ENCODE measurements at regions not wholly inside any gene's neighbourhood (a gene's known extent, or its start where the extent isn't known, plus 50 kb on each side); places are given as distances from the start of the nearest gene placed in this dataset.

DNA sequence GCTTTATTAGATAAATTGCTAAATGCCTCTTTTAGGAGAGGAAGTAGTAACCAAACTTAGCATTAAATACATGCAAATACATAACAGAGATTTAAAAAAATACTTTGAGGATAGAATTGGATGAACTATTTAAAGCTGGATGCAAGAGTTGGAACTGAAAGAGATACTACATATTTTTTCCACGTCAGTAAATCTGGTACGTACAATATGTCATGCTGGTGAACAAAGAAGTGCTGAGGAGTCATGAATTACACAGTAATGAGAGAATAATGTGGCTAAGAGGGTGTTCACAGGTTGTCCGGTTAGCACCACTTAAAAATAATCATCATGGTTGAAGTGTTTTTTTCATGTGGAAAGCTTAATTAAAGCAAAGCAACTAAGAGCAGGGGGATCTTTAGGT, 184.1 kb upstream of the FRMPD4 start:
- no peak overlapping the region for H3K4me2 ChIP-seq (ENCODE audit: low read length)
- H3K9ac ChIP-seq (ENCODE audit: low read length), result no peak overlapping the region
- H2AFZ ChIP-seq (ENCODE audit: low read depth, low read length), result no peak overlapping the region
- H3K36me3 ChIP-seq (ENCODE audit: insufficient read depth, low read length), result no peaks in the 10 kb centered on the region
- H3F3A ChIP-seq (ENCODE audit: insufficient read depth, low read length, poor library complexity, severe bottlenecking), result no peaks in the 10 kb centered on the region
- H3K79me2 ChIP-seq (replicated peaks; ENCODE audit: insufficient read depth, low read length), result no peaks in the 10 kb centered on the region
- no peaks in the 10 kb centered on the region for H4K20me1 ChIP-seq (ENCODE audit: insufficient read depth)
- H3K9me3 ChIP-seq (ENCODE audit: low read length), result no peaks in the 10 kb centered on the region
- TF ChIP-seq MXI1 (conservative IDR thresholded peaks at IDR 0.05; ENCODE audit: poor library complexity, severe bottlenecking) (no peak), EP300 (conservative IDR thresholded peaks at IDR 0.05; ENCODE audit: poor library complexity, severe bottlenecking) (no peak), POLR2AphosphoS5 (IDR thresholded peaks at IDR 0.05) (no peak), EZH2 (IDR thresholded peaks at IDR 0.05; ENCODE audit: borderline replicate concordance, insufficient read depth, low read length, poor library complexity, severe bottlenecking) (no peak), TAF1 (IDR thresholded peaks at IDR 0.05; ENCODE audit: low read depth) (no peak), RAD21 (conservative IDR thresholded peaks at IDR 0.05) (no peak), SMC3 (conservative IDR thresholded peaks at IDR 0.05; ENCODE audit: poor library complexity) (no peak)
- TF ChIP-seq, protein P1, sequence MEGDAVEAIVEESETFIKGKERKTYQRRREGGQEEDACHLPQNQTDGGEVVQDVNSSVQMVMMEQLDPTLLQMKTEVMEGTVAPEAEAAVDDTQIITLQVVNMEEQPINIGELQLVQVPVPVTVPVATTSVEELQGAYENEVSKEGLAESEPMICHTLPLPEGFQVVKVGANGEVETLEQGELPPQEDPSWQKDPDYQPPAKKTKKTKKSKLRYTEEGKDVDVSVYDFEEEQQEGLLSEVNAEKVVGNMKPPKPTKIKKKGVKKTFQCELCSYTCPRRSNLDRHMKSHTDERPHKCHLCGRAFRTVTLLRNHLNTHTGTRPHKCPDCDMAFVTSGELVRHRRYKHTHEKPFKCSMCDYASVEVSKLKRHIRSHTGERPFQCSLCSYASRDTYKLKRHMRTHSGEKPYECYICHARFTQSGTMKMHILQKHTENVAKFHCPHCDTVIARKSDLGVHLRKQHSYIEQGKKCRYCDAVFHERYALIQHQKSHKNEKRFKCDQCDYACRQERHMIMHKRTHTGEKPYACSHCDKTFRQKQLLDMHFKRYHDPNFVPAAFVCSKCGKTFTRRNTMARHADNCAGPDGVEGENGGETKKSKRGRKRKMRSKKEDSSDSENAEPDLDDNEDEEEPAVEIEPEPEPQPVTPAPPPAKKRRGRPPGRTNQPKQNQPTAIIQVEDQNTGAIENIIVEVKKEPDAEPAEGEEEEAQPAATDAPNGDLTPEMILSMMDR (IDR thresholded peaks at IDR 0.05; ENCODE audit: poor library complexity, severe bottlenecking), result no peak
- TF ChIP-seq, protein P2, sequence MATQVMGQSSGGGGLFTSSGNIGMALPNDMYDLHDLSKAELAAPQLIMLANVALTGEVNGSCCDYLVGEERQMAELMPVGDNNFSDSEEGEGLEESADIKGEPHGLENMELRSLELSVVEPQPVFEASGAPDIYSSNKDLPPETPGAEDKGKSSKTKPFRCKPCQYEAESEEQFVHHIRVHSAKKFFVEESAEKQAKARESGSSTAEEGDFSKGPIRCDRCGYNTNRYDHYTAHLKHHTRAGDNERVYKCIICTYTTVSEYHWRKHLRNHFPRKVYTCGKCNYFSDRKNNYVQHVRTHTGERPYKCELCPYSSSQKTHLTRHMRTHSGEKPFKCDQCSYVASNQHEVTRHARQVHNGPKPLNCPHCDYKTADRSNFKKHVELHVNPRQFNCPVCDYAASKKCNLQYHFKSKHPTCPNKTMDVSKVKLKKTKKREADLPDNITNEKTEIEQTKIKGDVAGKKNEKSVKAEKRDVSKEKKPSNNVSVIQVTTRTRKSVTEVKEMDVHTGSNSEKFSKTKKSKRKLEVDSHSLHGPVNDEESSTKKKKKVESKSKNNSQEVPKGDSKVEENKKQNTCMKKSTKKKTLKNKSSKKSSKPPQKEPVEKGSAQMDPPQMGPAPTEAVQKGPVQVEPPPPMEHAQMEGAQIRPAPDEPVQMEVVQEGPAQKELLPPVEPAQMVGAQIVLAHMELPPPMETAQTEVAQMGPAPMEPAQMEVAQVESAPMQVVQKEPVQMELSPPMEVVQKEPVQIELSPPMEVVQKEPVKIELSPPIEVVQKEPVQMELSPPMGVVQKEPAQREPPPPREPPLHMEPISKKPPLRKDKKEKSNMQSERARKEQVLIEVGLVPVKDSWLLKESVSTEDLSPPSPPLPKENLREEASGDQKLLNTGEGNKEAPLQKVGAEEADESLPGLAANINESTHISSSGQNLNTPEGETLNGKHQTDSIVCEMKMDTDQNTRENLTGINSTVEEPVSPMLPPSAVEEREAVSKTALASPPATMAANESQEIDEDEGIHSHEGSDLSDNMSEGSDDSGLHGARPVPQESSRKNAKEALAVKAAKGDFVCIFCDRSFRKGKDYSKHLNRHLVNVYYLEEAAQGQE (IDR thresholded peaks at IDR 0.05; ENCODE audit: borderline replicate concordance), result no peak
- H3K27ac ChIP-seq (ENCODE audit: low read length), result no peak overlapping the region
- no peaks in the 10 kb centered on the region for H3K27me3 ChIP-seq (ENCODE audit: insufficient read depth, low read depth, low read length)
- H3K4me3 ChIP-seq (ENCODE audit: low read length), result no peak overlapping the region
- no peaks in the 10 kb centered on the region for H3K9me2 ChIP-seq (ENCODE audit: insufficient read depth, low read length)

DNA sequence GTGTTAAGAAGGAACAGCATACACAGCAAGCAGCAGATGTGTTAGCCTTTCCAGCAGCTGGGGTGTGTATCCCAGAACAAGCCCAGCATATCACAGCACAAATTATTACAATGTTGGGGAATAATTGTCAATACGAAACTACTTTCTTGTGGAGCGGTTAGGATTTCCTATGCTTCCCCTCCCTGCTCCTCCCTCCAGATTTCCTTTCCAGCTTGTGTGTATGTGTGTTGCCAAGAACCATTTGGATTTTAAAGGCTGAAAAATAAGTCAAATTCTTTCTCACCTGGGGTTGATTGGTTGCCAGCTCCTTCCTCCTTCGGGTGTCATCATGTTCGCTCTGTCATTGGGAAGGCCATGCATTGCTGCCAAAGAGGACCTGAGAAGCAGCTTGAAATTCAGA, 178.2 kb upstream of the FRMPD4 start:
- H3K27ac ChIP-seq (ENCODE audit: low read length), result no peak overlapping the region
- H2AFZ ChIP-seq (ENCODE audit: low read depth, low read length), result no peak overlapping the region
- TF ChIP-seq MXI1 (conservative IDR thresholded peaks at IDR 0.05; ENCODE audit: poor library complexity, severe bottlenecking) (no peak), TAF1 (IDR thresholded peaks at IDR 0.05; ENCODE audit: low read depth) (no peak), EP300 (conservative IDR thresholded peaks at IDR 0.05; ENCODE audit: poor library complexity, severe bottlenecking) (no peak), RAD21 (conservative IDR thresholded peaks at IDR 0.05) (no peak), EZH2 (IDR thresholded peaks at IDR 0.05; ENCODE audit: borderline replicate concordance, insufficient read depth, low read length, poor library complexity, severe bottlenecking) (no peak), SMC3 (conservative IDR thresholded peaks at IDR 0.05; ENCODE audit: poor library complexity) (no peak), POLR2AphosphoS5 (IDR thresholded peaks at IDR 0.05) (no peak)
- TF ChIP-seq, protein P1 (IDR thresholded peaks at IDR 0.05; ENCODE audit: poor library complexity, severe bottlenecking), result no peak
- TF ChIP-seq, protein P2 (IDR thresholded peaks at IDR 0.05; ENCODE audit: borderline replicate concordance), result no peak
- no peaks in the 10 kb centered on the region for H3K9me2 ChIP-seq (ENCODE audit: insufficient read depth, low read length)
- H3K9me3 ChIP-seq (ENCODE audit: low read length), result no peaks in the 10 kb centered on the region
- H3K9ac ChIP-seq (ENCODE audit: low read length), result no peak overlapping the region
- H3K36me3 ChIP-seq (ENCODE audit: insufficient read depth, low read length), result no peaks in the 10 kb centered on the region
- no peaks in the 10 kb centered on the region for H3K79me2 ChIP-seq (replicated peaks; ENCODE audit: insufficient read depth, low read length)
- H3F3A ChIP-seq (ENCODE audit: insufficient read depth, low read length, poor library complexity, severe bottlenecking), result no peaks in the 10 kb centered on the region
- no peaks in the 10 kb centered on the region for H3K27me3 ChIP-seq (ENCODE audit: insufficient read depth, low read depth, low read length)
- H3K4me3 ChIP-seq (ENCODE audit: low read length), result no peak overlapping the region
- H3K4me2 ChIP-seq (ENCODE audit: low read length), result no peak overlapping the region
- H4K20me1 ChIP-seq (ENCODE audit: insufficient read depth), result no peaks in the 10 kb centered on the region

All from neural cell (in vitro differentiated cells).